Stimulated activated CD4-positive, alpha-beta T cell treated with anti-CD3 and anti-CD28 coated beads, Interleukin-4, amount 100 ng/mL, for 4 hours (primary cell): ENCODE measurements at regions not wholly inside any gene's neighbourhood (a gene's known extent, or its start where the extent isn't known, plus 50 kb on each side); places are given as distances from the start of the nearest gene placed in this dataset.

ENCODE experiments used
- DNase-seq, 2 experiments: peaks; one replicate each; pipeline ENCODE4 v3.0.0-alpha.2; 2020

DNA sequence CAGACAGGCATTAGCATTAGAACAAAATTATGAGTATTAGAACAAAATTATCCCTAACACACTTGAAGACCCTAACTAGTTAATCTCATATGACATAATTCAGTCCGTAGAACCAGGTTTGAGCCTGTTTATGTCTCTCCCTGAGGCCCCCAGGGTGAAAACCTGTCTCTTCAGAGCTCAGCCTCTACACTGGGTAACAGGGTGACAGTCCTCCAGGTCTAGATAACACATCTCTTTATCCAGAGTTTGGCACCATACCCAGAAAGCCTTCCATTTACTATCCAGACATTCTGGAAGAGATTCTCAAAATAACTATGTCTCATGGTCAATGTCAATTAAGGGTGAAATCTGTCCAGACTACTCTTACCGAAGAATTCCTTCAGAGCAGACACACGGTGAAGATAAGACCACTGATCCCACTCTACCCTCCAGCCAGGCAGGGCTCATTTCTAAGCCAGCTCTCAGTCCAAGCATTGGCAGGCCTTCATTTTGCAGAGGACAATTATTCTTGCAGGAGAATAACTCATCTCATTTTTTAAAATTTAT, 1195.3 kb downstream of the EFNB2 start:
- DNase-seq = no peak

GRCh38 chr13:105338773-105339172, 1196.7 kb downstream of the EFNB2 start:
- no peak for DNase-seq

DNA sequence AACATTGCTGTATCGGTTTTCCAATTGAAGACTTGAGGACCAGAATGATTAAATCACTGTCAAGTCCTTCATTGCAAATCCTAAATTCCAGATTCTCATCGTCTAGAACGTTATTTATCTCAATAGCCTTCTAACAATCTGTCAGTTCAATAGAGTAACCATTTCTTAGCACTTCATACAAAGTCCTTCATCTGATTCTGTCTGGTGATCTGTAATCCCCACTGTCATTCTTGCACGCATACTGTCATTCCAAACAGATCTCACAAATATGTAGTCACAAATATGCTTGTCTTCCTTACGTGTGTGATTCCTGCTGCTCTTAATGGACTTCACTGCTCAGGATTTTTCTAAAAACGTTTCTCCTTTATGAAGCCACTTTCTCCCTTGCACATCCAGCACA, 1197.5 kb downstream of the EFNB2 start:
- DNase-seq = no peak

GRCh38 chr13:105336706-105337576, 1198.5 kb downstream of the EFNB2 start:
- DNase-seq = no peak

DNA sequence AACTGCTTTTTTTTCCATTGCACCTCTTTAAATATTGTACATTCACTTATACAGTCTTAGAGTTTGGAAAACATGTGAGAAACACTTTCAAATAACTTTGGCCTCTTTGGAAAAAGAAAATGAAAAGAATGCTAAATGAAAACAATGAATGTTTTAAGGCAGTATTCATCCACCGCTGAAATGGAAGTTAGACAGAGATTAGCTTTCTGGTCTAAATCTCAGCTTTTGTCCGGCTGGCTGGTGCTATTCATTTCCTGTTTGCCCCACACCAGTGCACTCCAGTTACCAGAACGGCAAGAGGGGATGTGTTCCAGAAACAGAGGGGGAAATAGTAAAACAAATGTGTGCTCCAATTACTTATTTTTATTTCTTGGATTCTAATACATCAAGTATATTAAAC, 1201.3 kb downstream of the EFNB2 start:
- no peak for DNase-seq

DNA sequence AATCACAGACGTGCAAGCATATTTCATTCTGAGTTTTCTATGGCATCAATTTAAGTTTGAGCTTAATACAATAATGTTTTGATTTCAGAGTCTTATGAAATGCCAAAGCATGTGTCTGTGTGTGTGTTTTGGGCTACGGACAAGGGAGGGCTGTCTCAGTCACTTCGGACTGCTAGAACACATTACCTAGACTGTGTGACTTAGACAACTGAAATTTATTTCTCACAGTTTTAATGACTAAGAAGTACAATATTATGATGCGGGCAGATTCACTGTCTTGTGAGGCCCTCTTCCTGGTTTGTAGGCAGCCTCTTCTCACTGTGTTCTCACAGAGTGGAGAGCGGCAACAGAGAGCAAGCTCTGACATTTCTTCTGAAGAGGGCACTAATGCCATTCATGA, 1202.0 kb downstream of the EFNB2 start:
- no peak for DNase-seq

GRCh38 chr13:105329359-105329758, 1206.1 kb downstream of the EFNB2 start:
- DNase-seq = no peak

GRCh38 chr13:105328212-105328611, 1207.2 kb downstream of the EFNB2 start:
- DNase-seq = no peak

GRCh38 chr13:105327581-105328126, 1207.8 kb downstream of the EFNB2 start:
- DNase-seq = no peak

DNA sequence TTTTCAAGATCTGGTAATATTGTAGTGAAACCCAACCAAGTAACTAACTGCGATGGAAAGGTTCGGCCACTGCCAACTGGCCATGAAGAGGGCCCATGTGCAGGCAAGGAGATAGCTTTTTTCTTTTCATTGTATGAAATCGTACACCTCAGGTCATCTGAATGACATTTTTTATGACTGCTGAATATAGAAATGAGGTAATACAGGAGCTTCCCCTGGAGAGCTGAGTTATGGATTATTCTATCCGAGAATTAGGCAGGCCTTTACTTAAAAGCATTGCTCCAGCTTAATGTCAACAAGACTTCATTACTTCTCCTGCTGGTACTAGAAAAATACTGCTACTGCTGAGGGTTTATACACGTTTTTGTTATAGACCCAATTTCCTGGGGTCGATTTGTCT, 1215.6 kb downstream of the EFNB2 start:
- no peak for DNase-seq

DNA sequence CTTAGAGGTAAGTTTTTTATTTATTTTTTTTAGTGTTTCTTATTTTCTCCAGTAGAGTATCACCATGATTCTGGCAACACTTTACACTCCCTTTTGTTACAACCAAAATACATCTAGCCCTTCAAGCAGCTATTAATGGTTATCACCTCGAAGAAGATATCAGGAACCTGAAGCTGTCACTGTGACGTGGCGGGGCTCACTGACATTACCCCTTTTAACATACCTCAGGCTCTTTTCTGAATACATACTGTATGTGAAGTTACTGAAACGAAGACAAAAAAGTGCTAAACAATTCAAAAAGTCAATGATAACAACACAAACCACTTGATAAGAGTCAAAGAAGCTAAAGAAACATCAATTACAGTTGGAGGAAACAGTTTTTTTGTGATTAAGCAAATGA, 1218.7 kb downstream of the EFNB2 start:
- no peak for DNase-seq

- no peak for DNase-seq
Observed at GRCh38 chr13:105312906-105313305, 1222.6 kb downstream of the EFNB2 start.

- DNase-seq = no peak
Observed at GRCh38 chr13:105311094-105311493, 1224.4 kb downstream of the EFNB2 start.

DNA sequence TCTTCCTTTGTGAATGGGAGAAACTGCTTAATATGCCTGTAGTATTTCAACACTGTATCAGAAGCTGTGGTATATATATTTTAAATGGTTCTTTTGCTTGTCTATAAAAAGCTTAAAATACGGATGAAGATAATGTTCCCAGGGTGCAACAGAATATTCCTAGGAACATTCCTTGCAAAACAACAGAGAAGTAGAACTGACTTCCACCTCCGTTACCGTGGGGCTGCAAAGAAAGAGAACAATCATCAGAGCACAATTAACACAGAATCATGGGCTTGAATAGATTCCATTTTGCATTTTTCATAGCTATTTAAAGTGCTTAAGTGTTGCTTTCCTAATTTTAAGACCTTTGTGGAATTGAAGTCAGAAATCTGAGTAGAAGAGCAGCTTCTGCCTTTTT, 1227.7 kb downstream of the EFNB2 start:
- no peak for DNase-seq

DNA sequence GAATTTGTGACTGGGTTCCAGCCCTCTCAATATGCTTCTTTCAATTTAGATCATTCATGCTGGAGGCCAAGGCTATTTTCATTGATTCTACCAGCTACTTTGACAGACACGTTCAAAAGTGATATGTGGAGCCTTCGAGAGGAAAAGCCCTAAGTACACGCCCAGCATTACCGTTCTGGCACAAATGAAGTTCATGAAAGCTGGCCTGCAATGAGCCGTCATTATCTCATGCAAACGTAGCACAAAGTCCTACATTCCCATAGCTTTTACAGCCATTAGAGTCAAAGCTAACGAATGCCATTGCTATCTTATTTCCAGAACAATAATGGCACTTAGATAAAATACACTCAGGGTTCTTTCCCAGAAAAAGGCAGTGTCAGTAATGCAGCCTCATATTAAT, 1237.6 kb downstream of the EFNB2 start:
- DNase-seq = no peak

GRCh38 chr13:105291987-105292386, 1243.5 kb downstream of the EFNB2 start:
- DNase-seq = no peak

GRCh38 chr13:105290596-105290995, 1244.9 kb downstream of the EFNB2 start:
- DNase-seq = no peak

- no peak for DNase-seq
Observed at GRCh38 chr13:105285526-105285925, 1249.9 kb downstream of the EFNB2 start.

GRCh38 chr13:105282406-105283285, 1252.8 kb downstream of the EFNB2 start:
- no peak for DNase-seq

DNA sequence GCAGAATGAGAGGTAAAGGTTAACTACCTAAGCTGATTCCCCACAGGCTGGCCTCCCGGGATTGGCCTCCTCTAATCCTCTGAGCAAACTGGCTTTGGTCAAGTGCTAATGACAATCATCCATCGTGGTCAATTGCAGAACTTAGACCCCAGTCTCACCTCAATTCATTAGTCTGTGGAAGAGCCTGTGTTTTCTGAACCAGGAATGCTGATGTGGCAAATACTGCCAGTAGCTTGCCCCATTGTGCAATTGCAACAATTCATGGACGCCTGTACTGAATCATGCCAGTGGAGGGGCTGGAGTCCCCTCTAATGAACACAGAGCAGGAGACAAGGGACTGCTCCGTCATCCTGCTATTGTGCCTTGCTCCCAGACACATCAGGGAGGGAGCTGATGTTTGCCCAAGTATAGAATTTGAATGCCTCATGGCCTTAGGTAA, 1256.5 kb downstream of the EFNB2 start:
- DNase-seq = no peak

DNA sequence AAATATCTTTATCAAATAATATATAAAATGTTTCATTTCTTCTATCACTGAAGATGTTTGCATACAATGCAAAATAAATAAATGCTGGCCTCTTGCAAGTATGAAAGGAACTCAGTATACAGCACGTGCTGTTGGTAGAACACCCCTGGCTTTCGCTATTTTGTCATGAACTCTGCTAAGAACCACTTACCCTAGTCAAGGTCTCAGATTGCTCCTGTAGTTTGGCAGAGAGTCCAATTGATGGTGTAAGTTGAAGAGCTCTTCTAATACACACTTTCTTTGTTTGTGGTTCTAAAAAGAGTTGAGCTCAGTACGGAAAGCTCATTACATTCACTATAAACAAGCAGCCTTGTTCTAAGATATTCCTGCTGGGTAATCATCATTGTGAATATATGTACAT, 1258.9 kb downstream of the EFNB2 start:
- DNase-seq = no peak

DNA sequence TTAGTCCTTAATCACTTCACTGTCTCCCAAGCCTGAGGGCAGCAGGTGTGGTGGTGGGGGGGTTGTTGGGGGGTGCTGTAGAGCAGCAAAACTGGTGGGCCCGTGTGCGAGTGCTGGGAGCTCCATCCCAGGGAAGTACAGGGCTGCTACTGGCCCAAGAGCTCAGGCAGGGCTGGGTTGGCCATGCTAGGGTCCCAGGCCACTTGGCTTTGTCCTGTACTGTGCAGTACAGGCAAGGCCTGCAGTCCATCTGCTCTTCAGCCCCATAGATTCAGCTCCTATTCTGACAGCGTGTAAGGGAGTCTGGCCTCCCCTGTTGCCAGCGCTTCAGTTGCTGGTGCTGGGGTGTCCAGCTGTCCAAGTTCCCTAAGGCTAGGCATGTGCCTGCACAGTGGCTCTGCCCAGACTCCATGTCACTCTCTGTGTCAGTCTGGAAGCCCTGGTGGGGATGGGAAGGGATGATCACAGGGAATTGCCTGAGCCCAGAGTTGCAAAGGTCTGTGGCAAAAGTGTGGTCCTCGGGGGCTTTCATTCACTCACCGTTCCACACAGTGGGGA, 1261.7 kb downstream of the EFNB2 start:
- no peak for DNase-seq
